ENCODE measurements at regions not wholly inside any gene's neighbourhood (a gene's known extent, or its start where the extent isn't known, plus 50 kb on each side); places are given as distances from the start of the nearest gene placed in this dataset.
"Not testable (repeated sequence)": the region's sequence is repeated elsewhere in the genome, so short reads cannot be mapped to it uniquely, and the experiment has no call there.

DNA sequence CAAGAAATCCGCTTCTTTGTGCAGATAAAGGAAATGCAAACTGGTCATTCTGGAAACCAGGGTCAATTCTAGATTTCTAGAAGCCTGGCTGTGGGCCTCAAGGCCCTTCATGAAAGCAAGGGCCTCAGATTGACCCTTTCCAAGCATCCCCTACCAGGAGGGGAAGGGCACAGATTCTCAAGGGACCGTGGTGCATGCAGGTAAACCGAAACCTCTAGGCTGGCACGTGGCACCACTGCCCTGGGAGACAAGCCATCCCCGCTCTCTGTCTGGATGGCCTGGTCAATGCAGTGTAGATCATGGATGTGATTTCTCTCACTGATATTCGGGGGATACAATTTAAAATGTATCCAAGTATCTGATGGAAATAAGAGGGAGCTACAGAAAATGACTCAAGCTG lies 69.4 kb downstream of the TOMM20 start:
- no peak for DNase-seq

DNA sequence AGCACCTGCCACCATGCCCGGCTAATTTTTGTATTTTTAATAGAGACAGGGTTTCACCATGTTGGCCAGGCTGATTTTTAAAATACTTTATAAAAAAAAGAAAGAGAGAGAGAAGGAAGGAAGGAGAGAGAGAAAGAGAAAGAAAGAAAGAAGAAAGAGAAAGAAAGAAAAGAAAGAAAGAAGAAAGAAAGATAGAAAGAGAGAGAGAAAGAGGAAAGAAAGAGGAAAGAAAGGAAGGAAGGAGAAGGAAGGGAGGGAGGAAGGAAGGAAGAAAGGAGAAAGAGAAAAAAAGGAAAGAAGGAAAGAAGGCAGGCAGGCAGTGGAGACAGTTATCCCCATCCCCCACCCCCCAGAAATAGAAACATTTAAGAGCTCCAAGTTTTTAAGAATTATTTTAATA lies 69.9 kb downstream of the TOMM20 start:
- DNase-seq, result no peak

DNA sequence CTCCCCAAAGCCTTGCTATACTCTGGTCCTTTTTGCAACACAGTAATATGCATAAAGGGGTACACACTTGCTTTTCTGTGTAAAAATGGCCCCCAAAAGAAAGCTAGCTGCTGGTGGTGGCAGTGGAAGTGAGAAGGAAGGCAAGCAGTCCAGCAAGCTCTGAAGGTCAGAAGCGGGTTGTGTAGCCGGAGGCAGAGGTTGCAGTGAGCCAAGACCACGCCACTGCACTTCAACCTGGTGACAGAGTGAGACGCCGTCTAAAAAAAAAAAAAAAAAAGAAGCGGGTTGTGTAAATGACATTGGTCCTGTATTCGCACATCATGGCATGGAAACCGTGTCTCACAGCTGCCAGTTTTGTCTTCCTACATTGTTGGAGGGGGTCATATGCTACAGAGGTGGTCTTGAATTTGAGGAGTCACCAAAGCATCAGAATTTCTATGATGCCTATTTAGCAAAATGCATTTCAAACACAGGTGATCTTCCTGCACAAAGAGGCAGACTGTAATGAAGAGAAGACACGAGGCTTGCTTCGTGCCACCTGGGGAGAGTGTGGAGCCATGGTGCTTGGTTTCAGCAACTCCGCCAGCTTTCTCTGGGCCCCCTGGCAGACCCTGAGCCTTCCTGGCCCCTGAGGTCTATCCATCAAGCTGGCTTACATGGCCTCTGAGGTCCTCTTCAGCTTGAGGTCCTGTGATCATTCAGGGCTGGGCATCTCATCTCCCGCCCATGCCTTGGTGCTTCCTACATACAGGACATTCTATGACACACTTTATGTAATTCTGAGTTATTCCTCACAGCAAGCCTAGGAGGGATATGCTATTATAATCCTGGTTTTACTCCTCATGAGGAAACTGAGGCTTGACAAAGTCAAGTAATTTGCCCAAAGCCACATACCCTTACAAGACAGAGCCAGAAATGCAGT lies 71.0 kb downstream of the TOMM20 start:
- DNase-seq, result no peak

DNA sequence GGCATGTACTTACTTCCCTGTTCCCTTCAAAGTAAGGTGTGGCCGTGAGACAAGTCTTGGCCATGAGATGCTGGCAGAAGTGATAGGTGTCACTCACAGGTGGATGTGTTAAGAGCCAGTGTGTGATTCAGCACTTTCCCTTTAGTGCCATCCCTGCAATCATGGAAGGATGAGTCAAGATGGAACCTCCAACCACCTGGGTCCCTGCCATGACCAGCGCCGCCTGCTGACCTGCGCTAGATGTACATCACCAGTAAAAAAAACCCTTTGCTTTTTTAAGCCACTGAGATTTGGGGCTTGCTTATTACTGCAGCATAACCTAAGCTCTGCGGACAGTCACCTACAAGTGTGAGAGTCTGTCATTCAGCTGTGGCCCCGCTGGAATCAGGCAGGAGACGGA lies 71.7 kb downstream of the TOMM20 start:
- DNase-seq, result no peak

DNA sequence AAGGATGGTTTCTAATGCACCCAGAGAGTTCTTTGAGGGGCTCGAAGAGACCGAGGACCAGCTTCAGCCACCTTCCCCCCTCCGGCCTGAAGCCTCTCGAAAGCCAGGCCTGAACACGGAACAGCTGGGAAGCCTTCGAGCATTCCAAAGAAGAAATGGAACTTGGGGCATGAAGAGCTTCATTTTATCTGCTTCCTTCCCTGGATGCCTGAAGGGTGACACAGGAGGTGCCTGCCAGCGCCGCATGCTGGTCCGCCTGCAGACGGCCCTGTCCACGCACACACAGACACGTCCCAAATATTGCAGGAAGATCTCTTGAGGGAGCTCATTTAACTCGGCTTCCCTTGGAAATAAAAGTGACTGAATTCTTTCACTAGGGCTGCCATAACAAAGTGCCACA lies 73.7 kb downstream of the TOMM20 start:
- DNase-seq, result no peak

DNA sequence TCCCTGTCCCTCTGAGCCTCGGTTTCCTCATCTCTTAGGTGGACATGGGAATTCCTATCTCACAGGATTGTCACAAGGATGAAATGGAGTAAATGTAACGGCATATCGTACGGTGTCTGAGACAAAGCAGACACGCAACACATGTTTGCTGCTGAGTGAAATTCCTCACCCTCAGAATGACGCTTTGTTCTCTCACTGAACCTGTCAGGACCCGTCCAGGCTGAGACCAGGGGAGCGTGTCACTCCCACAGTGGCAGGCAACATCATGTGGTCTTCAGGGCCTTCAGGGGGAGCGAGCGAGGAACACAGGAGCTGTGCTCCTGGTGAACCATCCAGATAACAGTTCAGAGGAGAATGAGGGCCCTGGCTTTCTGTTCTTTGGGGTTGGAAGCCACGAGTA lies 74.2 kb downstream of the TOMM20 start:
- no peak for DNase-seq

DNA sequence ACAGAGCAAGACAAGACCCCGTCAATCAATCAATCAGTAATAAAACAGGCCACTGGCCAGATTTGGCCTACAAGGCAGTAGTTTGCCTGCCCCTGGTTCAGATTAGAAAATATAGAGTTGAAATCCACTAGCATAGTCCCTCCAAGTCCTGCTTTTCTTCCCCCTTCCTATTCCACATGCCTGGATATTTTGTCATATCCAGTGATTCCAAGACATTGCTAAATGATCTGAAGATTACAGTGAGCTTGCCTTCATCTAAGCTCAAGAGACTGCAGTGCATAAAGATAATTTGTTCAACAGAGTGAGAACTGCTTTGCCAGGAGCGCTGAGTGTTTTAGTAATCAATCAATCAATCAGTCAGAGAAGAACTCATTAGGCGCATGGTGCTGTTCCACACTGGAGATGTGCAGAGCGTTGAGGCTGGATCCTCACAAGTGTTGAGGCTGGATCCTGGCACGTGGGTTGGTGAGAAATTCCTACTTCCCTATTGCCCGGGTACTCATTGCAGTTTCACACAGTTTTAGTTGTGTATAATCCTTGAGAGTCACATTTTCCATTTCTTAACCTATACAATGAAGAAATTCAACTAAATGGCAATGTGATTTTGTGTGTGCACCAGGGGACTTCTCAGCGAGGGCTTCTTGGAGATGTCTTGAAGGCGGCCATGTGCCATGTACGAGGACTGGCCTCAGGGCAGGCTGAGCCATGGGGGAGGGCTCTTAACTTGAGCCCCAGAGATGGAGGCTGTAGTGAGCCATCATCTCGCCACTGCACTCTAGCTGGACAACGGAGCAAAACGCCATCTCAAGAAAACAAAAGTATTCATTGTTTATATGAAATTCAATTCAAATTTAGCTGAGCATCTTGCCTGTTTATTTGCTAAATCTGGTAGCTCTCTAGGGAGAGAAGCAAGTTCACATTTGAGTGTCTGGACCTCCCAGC lies 76.3 kb downstream of the TOMM20 start:
- no peak for DNase-seq

DNA sequence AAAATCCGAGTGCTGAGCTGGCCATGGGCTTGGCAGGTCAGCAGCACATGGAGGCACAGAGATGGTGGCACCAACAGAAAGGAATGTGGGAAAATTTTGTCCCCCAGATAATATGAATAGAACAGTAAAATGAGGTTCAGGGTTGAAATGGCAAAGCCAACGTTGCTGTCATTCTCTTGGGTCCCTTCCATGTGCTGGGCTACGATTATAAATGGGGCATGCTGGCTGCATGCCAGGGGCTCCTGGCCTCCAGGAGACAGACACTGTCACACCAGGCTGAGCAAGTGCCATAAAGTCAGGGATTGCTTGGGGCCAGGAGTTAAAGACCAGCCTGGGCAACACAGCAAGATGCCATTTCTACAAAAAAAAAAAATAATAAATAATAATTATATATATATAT lies 77.1 kb downstream of the TOMM20 start:
- DNase-seq, result no peak

DNA sequence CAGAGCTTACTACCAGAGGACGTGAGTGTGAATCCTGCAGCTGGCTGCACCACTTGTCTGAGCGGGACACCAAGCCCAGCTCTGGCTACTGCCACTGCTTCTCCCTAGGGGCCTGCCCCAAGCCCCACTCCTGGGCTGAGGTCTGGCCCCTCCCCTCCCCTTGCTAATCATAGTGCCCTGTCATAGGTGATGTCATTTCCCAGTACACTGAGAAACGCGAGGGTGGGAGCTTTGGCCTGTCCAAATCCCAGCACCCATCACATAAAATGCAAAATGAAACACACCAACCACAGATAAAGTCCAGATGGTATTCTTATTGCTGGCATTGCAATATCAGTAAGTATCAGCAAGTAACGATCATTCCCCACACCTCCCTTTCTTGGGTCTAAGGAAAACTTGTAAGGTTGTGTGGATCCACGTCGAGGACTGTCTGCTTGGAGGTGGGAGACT lies 77.7 kb downstream of the TOMM20 start:
- DNase-seq, result no peak

DNA sequence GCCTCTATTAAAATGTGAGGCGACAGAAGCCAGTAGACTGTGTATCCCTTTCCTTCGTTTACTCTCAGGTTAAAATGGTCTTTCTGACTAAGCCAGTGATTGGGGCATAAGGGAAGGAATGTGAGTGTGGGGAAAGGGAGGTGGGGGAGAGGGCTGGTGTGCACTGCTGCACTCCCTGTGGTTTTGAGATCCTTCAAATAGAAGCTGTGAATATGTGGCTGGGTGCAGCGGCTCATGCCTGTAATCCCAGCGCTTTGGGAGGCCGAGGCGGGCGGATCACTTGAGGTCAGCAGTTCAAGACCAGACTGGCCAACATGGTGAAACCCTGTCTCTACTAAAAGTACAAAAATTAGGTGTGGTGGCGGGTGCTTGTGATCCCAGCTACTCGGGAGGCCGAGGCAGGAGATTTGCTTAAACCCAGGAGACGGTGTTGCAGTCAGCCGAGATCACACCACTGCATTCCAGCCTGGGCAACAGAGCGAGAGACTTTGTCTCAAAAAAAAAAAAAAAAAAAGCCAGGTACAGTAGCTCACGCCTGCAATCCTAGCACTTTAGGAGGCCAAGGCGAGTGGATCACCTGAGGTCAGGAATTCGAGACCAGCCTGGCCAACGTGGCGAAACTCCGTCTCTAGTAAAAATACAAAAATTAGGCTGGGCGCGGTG lies 78.8 kb downstream of the TOMM20 start:
- not testable (repeated sequence) for DNase-seq

DNA sequence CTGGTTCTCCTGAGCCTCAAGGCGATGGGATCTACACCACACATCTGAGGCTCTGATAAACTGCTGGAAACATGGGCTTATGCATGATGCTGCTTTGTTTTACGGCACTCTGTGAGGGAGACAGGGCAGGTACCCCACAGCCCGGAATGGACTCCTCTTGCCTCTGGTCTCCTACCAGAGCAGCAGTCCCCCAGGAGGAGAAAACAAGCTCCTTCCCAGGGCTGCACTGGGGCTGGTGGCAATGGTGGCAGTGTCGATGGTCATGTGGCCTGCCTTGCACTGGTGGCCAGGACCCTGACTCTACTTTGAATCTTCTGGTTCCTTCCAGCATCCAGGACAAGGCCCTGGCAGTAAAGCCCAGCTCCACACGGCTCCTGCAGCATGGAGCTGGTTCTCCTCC lies 79.4 kb downstream of the TOMM20 start:
- no peak for DNase-seq

DNA sequence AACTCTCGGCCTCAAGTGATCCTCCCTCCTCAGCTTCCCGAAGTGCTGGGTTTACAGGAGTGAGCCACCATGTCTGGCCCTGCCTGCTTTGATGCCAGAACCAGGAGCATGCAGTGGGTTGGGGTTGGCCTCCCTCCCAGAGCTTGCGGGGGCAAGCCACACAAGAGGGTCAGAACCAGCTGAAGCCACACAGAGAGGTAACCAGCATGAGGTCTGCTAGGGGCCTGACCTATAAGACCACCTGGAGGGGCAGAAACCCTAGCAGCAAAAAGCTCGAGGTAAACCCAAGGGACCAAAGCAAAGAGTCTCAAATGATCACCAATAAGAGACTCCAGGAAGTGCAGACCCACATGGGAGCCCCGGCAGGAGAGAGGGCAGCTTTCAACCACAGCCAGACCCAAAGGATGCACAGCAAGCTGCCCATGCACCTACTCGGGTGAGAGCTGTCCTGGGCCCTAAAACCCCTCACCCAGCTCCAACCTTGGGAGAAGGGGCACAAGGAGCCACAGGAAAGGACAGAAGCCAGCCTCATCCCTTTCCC lies 81.2 kb downstream of the TOMM20 start:
- no peak for DNase-seq

DNA sequence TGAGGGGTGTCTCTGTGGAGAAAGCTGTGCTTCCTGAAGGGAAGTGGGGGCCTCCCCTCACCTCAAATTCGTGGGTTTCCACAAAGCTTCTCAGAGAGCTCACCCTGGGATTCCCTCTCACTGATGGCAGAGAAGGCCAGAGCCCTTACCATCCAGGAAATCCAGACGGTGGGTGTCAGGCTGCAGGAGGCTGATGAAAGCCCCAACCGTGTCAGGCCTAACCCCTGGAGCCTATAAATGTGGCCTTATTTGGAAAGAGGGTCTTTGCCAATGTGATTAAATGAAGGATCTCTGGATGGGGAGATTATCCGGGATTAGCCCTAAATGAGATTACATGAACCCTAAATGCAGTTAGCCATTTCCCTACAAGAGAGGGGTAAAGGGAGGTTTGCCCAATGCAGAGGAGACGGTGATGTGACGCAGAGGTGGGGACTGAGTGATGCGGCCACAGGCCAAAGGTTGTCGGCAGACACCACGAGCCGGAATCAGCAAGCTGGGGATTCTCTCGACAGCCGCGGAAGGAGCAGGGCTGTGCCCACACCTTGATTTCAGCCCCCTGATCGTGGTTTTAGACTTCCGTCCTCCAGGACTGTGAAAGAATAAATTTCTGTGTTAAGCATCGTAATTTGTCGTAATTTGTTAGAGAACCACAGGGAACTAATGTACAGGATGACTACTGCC lies 82.6 kb downstream of the TOMM20 start:
- no peak for DNase-seq

DNA sequence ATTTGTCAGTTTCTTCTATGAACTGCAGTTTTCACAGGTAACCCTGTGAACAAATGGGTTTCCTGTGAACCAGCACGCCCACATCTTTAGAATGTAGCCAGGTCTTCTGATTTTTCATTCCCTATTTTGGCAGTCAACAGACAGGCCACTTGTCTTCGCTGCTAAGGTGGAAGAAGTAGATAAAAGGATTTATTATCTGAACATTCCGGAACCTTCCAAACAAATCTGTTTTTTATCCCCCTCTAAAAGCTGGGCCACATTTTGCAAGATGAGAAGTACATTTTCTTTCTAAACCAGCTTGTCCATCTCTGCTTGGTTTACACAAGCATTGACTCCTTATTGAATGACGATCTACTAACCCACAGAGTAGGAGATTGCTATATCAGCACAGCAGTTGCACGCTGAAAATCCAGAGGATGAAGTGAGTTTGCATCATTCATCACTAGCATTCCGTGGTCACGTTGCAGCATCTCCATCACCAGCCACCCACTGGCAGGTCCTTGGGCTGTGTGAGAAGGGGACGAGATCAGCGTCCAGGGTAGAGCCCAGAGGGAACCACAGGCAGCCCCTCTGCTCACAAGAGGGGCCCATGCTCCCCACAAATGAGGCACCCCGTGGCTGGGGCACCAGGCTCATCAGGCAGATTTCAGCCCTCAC lies 83.5 kb downstream of the TOMM20 start:
- no peak for DNase-seq

DNA sequence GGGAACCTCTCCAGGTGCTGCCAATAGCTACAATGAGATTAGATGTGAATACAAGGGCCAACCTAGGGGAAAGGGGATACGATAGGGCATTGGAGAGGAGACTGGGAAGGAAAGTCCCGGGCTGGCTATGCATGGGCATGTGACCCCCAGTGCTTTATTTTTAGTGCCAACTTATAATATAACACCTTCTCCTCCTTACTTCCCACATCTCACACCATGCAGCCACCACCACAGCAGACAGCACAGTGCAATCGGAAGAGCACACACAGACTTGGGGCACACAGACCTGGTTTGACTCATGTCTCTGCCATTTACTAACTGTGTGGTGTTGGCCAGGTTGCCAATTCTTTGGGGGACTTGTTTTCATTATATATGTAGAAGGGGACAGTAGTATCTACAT lies 85.4 kb downstream of the TOMM20 start:
- DNase-seq, result no peak

DNA sequence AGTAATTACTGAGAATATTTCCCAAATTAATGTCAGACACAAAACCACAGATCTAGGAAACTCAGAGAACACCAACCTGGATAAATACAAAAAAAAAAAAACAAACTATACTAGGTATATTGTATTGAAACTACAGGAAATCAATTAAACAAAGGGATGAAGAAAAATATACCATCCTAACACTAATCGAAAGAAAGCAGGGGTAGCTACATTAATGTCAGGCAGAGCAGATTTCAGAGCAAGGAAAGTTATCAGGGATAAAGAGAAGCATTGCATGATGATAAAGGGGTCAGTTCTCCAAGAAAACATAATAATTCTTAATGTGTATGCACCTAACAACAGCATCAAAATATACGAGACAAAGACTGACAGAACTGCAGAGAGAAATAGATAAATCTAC lies 89.9 kb downstream of the TOMM20 start:
- no peak for DNase-seq

DNA sequence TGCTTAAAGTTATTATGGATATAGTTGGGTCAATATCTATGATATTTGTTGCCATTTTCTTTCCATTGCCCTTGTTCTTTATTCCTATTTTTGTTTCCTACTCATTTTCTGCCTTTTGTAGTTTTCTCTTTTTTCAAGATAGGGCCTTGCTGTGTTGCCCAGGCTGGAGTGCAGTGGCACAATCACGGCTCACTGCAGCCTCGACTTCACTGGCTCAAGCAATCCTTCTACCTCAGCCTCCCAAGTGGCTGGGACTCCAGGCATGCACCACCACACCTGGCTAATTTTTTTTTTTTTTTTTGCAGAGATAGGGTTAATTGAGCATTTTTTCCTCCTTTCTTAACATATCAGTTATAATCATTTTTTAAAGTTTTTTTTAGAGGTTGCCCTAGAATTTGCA lies 92.7 kb downstream of the TOMM20 start:
- no peak for DNase-seq

DNA sequence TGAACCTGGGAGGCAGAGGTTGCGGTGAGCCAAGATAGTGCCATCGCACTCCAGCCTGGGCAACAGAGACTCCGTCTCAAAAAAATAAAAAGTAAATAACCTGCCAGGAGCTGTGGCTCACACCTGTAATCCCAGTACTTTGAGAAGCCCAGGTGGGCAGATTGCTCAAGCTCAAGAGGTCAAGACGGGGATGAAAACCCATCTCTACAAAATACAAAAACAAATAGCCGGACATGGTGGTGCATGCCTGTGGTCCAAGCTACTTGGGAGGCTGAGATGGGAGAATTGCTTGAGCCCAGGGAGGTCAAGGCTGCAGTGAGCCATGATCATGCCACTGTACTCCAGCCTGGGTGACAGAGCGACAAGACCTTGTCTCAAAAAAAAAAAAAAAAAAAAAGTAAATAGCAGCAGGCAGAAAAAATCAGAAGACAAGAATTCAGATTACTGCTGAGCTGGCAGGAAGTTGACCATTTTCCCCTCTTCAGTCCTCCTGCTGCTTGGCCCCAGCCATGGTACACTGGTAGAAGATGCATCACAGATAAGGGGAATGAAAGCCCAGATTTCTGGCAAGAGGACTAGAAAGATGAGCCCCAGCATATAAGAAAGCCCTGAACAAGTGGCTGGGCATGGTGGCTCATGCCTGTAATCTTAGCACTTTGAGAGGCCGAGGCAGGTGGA lies 97.6 kb downstream of the TOMM20 start:
- DNase-seq, result no peak

DNA sequence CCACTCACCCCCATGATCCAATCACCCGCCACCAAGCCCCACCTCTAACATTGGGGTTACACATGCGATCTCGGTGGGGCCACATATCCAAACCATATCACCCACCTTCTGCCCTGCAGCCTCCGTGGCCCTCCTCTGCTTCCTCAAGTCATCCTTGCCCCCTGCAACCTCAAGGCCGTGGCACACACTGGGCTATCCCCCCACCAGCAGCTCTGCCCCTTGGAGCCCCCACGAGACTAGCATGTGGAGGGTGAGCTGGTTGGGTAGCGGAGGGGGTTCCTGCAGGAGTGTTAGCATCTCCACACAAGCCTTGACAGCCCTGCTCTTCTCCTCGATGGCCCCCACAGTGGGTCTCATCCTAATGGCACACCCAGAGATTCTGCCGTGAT lies 100.8 kb downstream of the TOMM20 start:
- no peak for DNase-seq

DNA sequence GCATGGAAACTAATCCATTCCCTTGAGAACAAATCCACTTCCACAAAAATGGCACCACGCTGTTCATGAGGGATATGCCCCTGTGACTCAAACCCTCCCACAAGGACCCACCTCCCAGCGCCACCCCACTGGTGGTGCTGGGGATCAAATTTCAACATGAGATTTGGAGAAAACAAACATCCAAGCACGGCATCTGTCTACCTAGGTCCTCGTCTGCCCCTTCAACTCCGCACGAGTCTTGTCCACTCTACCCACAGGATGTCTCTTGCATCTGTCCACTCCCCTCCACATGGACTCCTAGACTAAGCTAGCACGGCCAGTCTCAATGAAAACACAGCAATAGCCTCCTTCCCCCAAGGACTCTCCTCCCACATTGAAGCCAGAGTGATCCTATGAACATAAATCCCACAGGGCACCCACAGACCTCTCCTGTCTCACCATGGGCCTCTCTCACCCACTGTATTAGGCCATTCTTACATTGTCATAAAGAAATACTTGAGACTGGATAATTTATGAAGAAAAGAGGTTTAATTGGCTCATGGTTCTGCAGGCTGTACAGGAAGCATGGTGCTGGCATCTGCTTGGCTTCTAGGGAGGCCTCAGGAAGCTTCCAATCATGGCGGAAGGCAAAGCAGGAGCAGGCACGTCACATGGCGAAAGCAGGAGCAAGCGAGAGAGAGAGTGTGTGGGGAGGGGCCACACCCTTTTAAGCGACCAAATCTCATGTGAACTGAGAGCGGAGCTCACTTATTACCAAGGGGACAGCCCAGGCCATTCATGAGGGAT lies 101.4 kb downstream of the TOMM20 start:
- DNase-seq, result no peak

Data from SIG-M5 (cell line).